Lung (tissue), 11 donors: ENCODE measurements at regions not wholly inside any gene's neighbourhood (a gene's known extent, or its start where the extent isn't known, plus 50 kb on each side); places are given as distances from the start of the nearest gene placed in this dataset.

ENCODE experiments used
- ATAC-seq: fragments of 200-7000 bp; cut with Tn5 transposase; one replicate; pipeline ENCODE4 v1.9.1; 2020; ENCODE audit warnings: moderate number of reproducible peaks; ENCODE audit not compliant: insufficient read depth, low FRiP score
- DNase-seq, 3 donors: peaks; one replicate each; pipeline ENCODE4 v3.0.0-alpha.2; 2013 to 2017
- H3K27ac ChIP-seq, 2 donors: one replicate each; pipeline ENCODE4 v1.5.1; 2013; ENCODE audit warnings: mild to moderate bottlenecking in 2 of 2, moderate library complexity in 2 of 2, control low read depth in 1 of 2, inconsistent platforms in 1 of 2, low read depth in 1 of 2, low read length in 1 of 2
- H3K27me3 ChIP-seq, 3 donors: one replicate each; pipeline ENCODE4 v1.5.1; 2013; ENCODE audit warnings: low read length in 2 of 3; ENCODE audit not compliant: control insufficient read depth in 3 of 3, insufficient read depth in 3 of 3
- H3K36me3 ChIP-seq, 4 donors: one replicate each; pipeline ENCODE4 v1.5.1; 2013; ENCODE audit warnings: low read length in 4 of 4, mild to moderate bottlenecking in 1 of 4, moderate library complexity in 1 of 4; ENCODE audit not compliant: control insufficient read depth in 4 of 4, insufficient read depth in 4 of 4
- H3K4me1 ChIP-seq, 5 donors: one replicate each; pipeline ENCODE4 v1.5.1; 2013; ENCODE audit warnings: low read length in 5 of 5, mild to moderate bottlenecking in 2 of 5, moderate library complexity in 1 of 5; ENCODE audit not compliant: control insufficient read depth in 5 of 5, insufficient read depth in 5 of 5
- H3K4me3 ChIP-seq: one replicate; pipeline ENCODE4 v1.5.1; 2013; ENCODE audit warnings: mild to moderate bottlenecking, control low read depth, moderate library complexity
- H3K9ac ChIP-seq, 2 donors: one replicate each; pipeline ENCODE4 v1.5.1; 2013; ENCODE audit warnings: low read length in 2 of 2, control low read depth in 1 of 2; ENCODE audit not compliant: insufficient read depth in 1 of 2
- H3K9me3 ChIP-seq, 4 donors: one replicate each; pipeline ENCODE4 v1.5.1; 2013; ENCODE audit warnings: low read length in 3 of 4, mild to moderate bottlenecking in 1 of 4, moderate library complexity in 1 of 4; ENCODE audit not compliant: control insufficient read depth in 4 of 4, insufficient read depth in 3 of 4
- WGBS, 2 donors: extraction: QIAGEN DNeasy Blood & Tissue Kit; methylation state at CpG; one replicate each; pipeline ENCODE4 v1.1.7; 2013; 5-methylcytosine and 5-hydroxymethylcytosine counted together
- TF ChIP-seq, protein P1 (sequence below): IDR thresholded peaks from 2 replicates; pipeline ENCODE4 v1.5.1; 2012; ENCODE audit warnings: mild to moderate bottlenecking; ENCODE audit errors: control extremely low read depth, extremely low read depth
- donor health status: control.
- donor health status: control.
- donor health status: Bipolar disorder and iron deficiency.
- donor health status: healthy.
- donor health status: DM: yes; HTN: yes; CAD: no.

DNA sequence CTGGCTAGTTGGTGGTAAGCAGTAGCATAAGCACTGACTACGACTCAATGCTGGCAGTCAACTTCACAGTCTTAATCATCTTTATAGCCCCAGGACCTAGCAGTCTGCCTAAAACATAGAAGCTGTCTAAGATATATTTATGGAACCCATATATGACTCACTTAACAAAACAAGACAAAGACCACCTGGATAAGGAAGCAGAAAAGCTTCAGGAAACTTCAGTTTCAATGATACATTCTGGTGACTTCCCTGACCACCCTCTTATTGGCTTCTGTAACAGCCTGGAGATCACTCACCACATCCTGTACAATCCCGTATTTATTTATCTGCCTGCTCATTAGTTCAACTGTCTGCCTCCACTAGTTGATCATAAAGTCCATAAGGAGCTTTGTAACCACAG lies 95.5 kb downstream of the PMP22 start:
- peaks cover 0 to 4% (median 0%) of the 10 kb centered on the region in 3 donors for H3K27me3 ChIP-seq
- H3K27ac ChIP-seq = no peak overlapping the region
- H3K9ac ChIP-seq = no peak overlapping the region
- TF ChIP-seq, protein P1, sequence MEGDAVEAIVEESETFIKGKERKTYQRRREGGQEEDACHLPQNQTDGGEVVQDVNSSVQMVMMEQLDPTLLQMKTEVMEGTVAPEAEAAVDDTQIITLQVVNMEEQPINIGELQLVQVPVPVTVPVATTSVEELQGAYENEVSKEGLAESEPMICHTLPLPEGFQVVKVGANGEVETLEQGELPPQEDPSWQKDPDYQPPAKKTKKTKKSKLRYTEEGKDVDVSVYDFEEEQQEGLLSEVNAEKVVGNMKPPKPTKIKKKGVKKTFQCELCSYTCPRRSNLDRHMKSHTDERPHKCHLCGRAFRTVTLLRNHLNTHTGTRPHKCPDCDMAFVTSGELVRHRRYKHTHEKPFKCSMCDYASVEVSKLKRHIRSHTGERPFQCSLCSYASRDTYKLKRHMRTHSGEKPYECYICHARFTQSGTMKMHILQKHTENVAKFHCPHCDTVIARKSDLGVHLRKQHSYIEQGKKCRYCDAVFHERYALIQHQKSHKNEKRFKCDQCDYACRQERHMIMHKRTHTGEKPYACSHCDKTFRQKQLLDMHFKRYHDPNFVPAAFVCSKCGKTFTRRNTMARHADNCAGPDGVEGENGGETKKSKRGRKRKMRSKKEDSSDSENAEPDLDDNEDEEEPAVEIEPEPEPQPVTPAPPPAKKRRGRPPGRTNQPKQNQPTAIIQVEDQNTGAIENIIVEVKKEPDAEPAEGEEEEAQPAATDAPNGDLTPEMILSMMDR = no peak
- H3K36me3 ChIP-seq = no peaks in the 10 kb centered on the region
- no peak overlapping the region for H3K4me3 ChIP-seq
- 62 to 64% methylated on average over 2 of the region's 2 CpGs for WGBS, 2 donors
- H3K4me1 ChIP-seq = peaks cover 0 to 14% (median 0%) of the 10 kb centered on the region in 5 donors
- ATAC-seq = no peak
- peaks cover 0 to 2% (median 0%) of the 10 kb centered on the region in 4 donors for H3K9me3 ChIP-seq
- DNase-seq = no peak

DNA sequence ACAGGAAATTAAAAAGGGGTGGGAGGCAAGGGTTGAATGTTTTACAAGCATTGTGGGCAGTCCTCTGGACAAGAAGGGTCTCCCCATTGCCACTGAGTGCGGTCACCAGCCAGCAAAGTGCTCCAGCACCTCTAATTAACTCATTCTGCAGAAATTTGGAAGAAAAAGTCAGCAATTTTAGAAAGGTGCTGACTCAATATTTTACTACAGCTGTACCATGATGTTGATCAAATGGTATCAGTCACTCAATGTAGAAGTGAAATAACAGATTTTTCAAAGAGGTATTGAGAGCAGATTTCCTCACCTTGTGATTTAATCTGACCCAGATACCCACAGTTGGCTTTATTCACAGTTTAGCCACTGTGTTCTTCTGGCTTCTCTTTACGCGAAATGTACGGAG lies 96.7 kb downstream of the PMP22 start:
- Histone ChIP-seq H3K4me1 (peaks cover 0 to 14% (median 0%) of the 10 kb centered on the region in 5 donors), H3K9ac (no peak overlapping the region), H3K4me3 (no peak overlapping the region), H3K27me3 (peaks cover 0 to 4% (median 0%) of the 10 kb centered on the region in 3 donors), H3K36me3 (no peaks in the 10 kb centered on the region), H3K27ac (no peak overlapping the region), H3K9me3 (peaks cover 0 to 2% (median 0%) of the 10 kb centered on the region in 4 donors)
- DNase-seq (no peak), ATAC-seq (no peak)
- 77 to 95% methylated on average over 4 of the region's 4 CpGs for WGBS, 2 donors
- TF ChIP-seq, protein P1 = no peak

DNA sequence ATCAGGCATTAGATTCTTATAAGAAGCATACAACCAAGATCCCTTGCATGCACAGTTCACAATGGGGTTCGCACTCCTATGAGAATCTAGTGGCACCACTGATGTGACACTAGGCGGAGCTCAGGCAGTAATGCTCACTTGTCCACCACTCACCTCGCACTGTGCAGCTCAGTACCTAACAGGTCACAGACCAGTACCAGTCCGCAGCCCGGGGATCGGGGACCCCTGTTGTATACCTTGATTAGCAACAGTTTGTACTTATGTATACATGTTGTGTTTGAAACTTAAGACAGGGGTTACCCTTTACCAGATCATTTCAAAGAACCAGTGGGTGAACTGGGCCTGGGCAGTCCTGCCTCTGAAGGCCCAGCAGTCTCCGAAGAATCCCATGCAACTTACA lies 103.7 kb downstream of the PMP22 start:
- no peaks in the 10 kb centered on the region for H3K9me3 ChIP-seq
- TF ChIP-seq, protein P1 = no peak
- H3K4me3 ChIP-seq = no peak overlapping the region
- WGBS, 2 donors = 91% methylated on average over 7 of the region's 7 CpGs
- H3K4me1 ChIP-seq = peaks cover 0 to 3% (median 0%) of the 10 kb centered on the region in 5 donors
- H3K36me3 ChIP-seq = no peaks in the 10 kb centered on the region
- H3K27ac ChIP-seq = no peak overlapping the region
- H3K9ac ChIP-seq = no peak overlapping the region
- H3K27me3 ChIP-seq = no peaks in the 10 kb centered on the region
- no peak for DNase-seq
- no peak for ATAC-seq

DNA sequence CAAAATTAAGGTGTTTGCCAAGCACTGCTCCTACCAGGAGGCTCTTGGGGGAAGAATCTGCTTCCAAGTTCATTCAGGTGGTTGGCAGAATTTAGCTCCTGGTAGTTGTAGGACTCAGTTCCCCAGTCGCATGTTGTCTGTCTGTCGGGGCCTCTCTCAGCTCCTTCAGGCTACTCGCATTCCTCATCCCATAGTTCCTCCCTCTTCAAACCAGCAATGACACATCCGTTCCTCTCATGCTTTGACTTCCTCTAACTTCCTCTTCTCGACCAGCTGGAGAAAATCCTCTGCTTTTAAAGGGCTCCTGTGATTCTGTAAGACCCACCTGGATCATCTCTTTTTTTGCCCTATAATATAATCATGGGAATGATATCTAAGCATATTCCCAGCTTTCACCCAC lies 108.1 kb downstream of the PMP22 start:
- Histone ChIP-seq H3K4me3 (no peak overlapping the region), H3K9me3 (no peaks in the 10 kb centered on the region), H3K27ac (no peak overlapping the region), H3K27me3 (peaks cover 0 to 2% (median 0%) of the 10 kb centered on the region in 3 donors), H3K4me1 (peaks cover 0 to 8% (median 0%) of the 10 kb centered on the region in 5 donors), H3K9ac (no peak overlapping the region), H3K36me3 (no peaks in the 10 kb centered on the region)
- TF ChIP-seq, protein P1 = no peak
- WGBS, 2 donors = 6 to 19% methylated on average over 5 of the region's 5 CpGs
- no peak for ATAC-seq
- DNase-seq = no peak
